OCI-LY1 (cell line): ENCODE measurements at regions not wholly inside any gene's neighbourhood (a gene's known extent, or its start where the extent isn't known, plus 50 kb on each side); places are given as distances from the start of the nearest gene placed in this dataset.

Experiments used
- H2AFZ ChIP-seq: fragments of 200-600 bp; sonication (generic), shearing (Covaris generic); 2 replicates; pipeline ENCODE4 v1.6.0; 2014; ENCODE audit warnings: antibody characterized with exemption, mild to moderate bottlenecking, low read length
- H3F3A ChIP-seq: fragments of 200-600 bp; sonication (generic), shearing (Covaris generic); 2 replicates; pipeline ENCODE4 v1.6.0; 2014; ENCODE audit warnings: mild to moderate bottlenecking, antibody characterized with exemption, low read length, moderate library complexity; ENCODE audit not compliant: insufficient read depth
- H3K27ac ChIP-seq: fragments of 200-600 bp; sonication (generic); 2 replicates; pipeline ENCODE4 v1.5.1; 2014; ENCODE audit warnings: low read length, mixed run types, mild to moderate bottlenecking, low read depth; ENCODE audit not compliant: poor library complexity, severe bottlenecking
- H3K27me3 ChIP-seq: fragments of 200-600 bp; sonication (generic); 2 replicates; pipeline ENCODE4 v1.6.0; 2014; ENCODE audit warnings: antibody characterized with exemption, mild to moderate bottlenecking, low read length, moderate library complexity; ENCODE audit not compliant: insufficient read depth
- H3K36me3 ChIP-seq: fragments of 200-600 bp; sonication (generic); 2 replicates; pipeline ENCODE4 v1.6.1; 2014; ENCODE audit warnings: mild to moderate bottlenecking, antibody characterized with exemption, low read length, moderate library complexity, mixed read lengths; ENCODE audit not compliant: insufficient read depth
- H3K4me1 ChIP-seq: fragments of 200-600 bp; sonication (generic); 2 replicates; pipeline ENCODE4 v1.5.1; 2014; ENCODE audit warnings: mild to moderate bottlenecking, low read length, moderate library complexity; ENCODE audit not compliant: insufficient read depth, severe bottlenecking
- H3K4me2 ChIP-seq: fragments of 200-600 bp; sonication (generic), shearing (Covaris generic); 2 replicates; pipeline ENCODE4 v1.6.1; 2014; ENCODE audit warnings: low read length
- H3K4me3 ChIP-seq: fragments of 200-600 bp; sonication (generic); 2 replicates; pipeline ENCODE4 v1.5.1; 2014; ENCODE audit warnings: low read length, low read depth, mild to moderate bottlenecking, mixed read lengths; ENCODE audit not compliant: poor library complexity, severe bottlenecking
- H3K79me2 ChIP-seq: fragments of 200-600 bp; shearing (Covaris generic); 2 replicates; pipeline ENCODE4 v1.6.1; 2016; ENCODE audit warnings: mixed run types, low read length, mixed read lengths; ENCODE audit not compliant: insufficient read depth
- H3K9ac ChIP-seq: fragments of 200-600 bp; sonication (generic), shearing (Covaris generic); 2 replicates; pipeline ENCODE4 v1.6.1; 2014; ENCODE audit warnings: mild to moderate bottlenecking, low read length, mixed read lengths
- H3K9me2 ChIP-seq: fragments of 200-600 bp; sonication (generic), shearing (Covaris generic); 2 replicates; pipeline ENCODE4 v1.6.1; 2014; ENCODE audit warnings: low read depth, mild to moderate bottlenecking, low read length, mixed read lengths
- H3K9me3 ChIP-seq: fragments of 200-600 bp; shearing (Covaris generic); 2 replicates; pipeline ENCODE4 v1.6.1; 2014; ENCODE audit warnings: low read length, mixed read lengths
- H4K20me1 ChIP-seq: fragments of 200-600 bp; sonication (generic), shearing (Covaris generic); 2 replicates; pipeline ENCODE4 v1.6.0; 2016; ENCODE audit warnings: mild to moderate bottlenecking, low read length; ENCODE audit not compliant: insufficient read depth
- EZH2 ChIP-seq: fragments of 200-600 bp; sonication (generic), shearing (Covaris generic); IDR thresholded peaks from 2 replicates; pipeline ENCODE4 v1.8.0; 2017; ENCODE audit warnings: borderline replicate concordance, mixed run types, mild to moderate bottlenecking, antibody characterized with exemption, low read length, moderate library complexity, mixed read lengths
- TF ChIP-seq, protein P1 (sequence below): fragments of 200-600 bp; sonication (generic), shearing (Covaris generic); IDR thresholded peaks from 2 replicates; pipeline ENCODE4 v1.5.1; 2017; ENCODE audit warnings: mild to moderate bottlenecking, antibody characterized with exemption, low read length, moderate library complexity, mixed read lengths

DNA sequence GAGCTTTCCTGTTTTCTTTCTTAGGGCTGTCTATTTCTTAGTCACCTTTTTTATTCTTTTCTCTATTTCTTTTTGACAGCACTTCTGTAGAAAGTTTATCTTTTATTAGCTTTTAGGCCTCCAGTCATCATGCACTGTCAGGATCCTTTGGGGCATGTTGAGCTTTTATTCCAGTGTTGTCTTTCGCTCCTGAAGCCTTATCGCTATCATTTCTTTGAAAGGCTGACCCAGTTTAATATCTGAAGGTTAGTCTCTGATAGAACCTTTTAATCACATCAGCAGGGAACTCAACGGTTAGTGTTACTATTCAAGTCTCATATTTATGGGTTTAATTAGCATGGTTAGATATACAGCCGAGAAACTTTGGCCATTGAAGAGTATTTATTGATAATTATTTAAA is 745.9 kb downstream of the TBC1D32 start:
- no peaks in the 10 kb centered on the region for H3K9me3 ChIP-seq
- no peak for TF ChIP-seq EZH2
- TF ChIP-seq, protein P1, sequence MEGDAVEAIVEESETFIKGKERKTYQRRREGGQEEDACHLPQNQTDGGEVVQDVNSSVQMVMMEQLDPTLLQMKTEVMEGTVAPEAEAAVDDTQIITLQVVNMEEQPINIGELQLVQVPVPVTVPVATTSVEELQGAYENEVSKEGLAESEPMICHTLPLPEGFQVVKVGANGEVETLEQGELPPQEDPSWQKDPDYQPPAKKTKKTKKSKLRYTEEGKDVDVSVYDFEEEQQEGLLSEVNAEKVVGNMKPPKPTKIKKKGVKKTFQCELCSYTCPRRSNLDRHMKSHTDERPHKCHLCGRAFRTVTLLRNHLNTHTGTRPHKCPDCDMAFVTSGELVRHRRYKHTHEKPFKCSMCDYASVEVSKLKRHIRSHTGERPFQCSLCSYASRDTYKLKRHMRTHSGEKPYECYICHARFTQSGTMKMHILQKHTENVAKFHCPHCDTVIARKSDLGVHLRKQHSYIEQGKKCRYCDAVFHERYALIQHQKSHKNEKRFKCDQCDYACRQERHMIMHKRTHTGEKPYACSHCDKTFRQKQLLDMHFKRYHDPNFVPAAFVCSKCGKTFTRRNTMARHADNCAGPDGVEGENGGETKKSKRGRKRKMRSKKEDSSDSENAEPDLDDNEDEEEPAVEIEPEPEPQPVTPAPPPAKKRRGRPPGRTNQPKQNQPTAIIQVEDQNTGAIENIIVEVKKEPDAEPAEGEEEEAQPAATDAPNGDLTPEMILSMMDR: no peak
- no peaks in the 10 kb centered on the region for H4K20me1 ChIP-seq
- H3K9ac ChIP-seq: no peak overlapping the region
- H3K4me1 ChIP-seq: no peaks in the 10 kb centered on the region
- H3F3A ChIP-seq: no peaks in the 10 kb centered on the region
- no peaks in the 10 kb centered on the region for H3K9me2 ChIP-seq
- H3K27ac ChIP-seq: no peak overlapping the region
- no peaks in the 10 kb centered on the region for H3K27me3 ChIP-seq
- no peak overlapping the region for H3K4me2 ChIP-seq
- H2AFZ ChIP-seq: no peak overlapping the region
- no peaks in the 10 kb centered on the region for H3K36me3 ChIP-seq
- H3K79me2 ChIP-seq: no peaks in the 10 kb centered on the region
- H3K4me3 ChIP-seq: no peak overlapping the region

DNA sequence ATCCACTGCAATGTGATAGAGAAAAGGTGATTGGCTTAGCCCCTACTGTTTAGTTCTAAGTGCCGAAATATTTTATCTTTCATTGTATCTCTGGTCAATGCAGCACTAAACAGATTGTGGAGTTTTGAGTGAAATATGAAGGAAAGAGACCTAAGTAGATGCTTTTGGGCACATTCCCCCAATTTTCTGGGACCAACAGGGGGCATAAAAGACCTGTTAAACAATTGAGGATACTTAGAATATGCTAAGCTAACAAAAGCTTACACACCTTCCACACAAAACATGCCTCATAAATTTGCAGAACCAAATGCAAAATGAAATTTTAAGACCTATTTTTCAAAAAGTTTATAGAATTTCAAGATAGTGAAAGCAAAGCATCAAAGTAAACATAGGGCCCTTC is 746.9 kb downstream of the TBC1D32 start:
- Histone ChIP-seq H3K9me3 (no peaks in the 10 kb centered on the region), H3K4me1 (no peaks in the 10 kb centered on the region), H4K20me1 (no peaks in the 10 kb centered on the region), H3K9me2 (no peaks in the 10 kb centered on the region), H3F3A (no peaks in the 10 kb centered on the region), H3K4me2 (no peak overlapping the region), H3K9ac (no peak overlapping the region), H3K79me2 (no peaks in the 10 kb centered on the region), H2AFZ (no peak overlapping the region), H3K27ac (no peak overlapping the region), H3K36me3 (no peaks in the 10 kb centered on the region), H3K4me3 (no peak overlapping the region), H3K27me3 (no peaks in the 10 kb centered on the region)
- TF ChIP-seq, protein P1: no peak
- TF ChIP-seq EZH2: no peak

DNA sequence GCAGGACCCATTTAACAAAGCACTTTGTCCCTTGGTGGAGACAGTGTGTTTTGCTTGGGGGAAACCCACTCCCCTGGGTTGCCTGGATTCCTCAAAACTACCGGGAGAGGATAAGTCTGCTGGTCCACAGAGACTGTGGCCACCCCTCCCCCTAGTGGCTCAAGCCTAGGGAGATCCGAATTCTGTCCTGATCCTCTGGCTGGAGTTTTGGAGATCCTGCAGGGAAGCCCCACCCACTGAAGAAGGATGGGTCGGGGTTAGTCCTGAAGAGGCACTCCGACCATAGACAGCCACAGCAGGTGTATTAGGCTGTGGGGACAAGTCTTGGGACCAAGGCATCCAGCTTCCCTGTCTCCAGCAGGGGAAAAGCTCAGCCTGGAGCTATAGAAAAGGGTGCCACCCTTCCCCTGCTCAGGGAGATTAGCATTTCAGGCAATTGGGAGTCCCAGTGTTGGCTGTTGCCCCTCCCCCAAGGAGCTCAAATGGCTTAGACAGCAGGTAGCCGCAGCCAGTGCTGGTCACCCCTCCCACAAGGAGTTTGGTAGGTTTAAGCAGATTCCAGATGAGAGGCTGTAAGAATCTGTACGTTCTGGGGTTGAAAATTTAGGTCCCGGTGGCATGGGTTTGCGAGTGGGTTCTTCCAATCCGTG is 750.0 kb downstream of the TBC1D32 start:
- Histone ChIP-seq H3K27me3 (no peaks in the 10 kb centered on the region), H3K36me3 (no peaks in the 10 kb centered on the region), H3K79me2 (no peaks in the 10 kb centered on the region), H3K4me1 (no peaks in the 10 kb centered on the region), H2AFZ (no peak overlapping the region), H4K20me1 (no peaks in the 10 kb centered on the region), H3K4me2 (no peak overlapping the region), H3K9me2 (no peaks in the 10 kb centered on the region), H3K9me3 (no peaks in the 10 kb centered on the region), H3K9ac (no peak overlapping the region), H3F3A (no peaks in the 10 kb centered on the region), H3K27ac (no peak overlapping the region), H3K4me3 (no peak overlapping the region)
- TF ChIP-seq, protein P1: no peak
- no peak for TF ChIP-seq EZH2
